HG02763 (cell line): ENCODE measurements at regions not wholly inside any gene's neighbourhood (a gene's known extent, or its start where the extent isn't known, plus 50 kb on each side); places are given as distances from the start of the nearest gene placed in this dataset.

ENCODE experiments used
- ATAC-seq: cut with Tn5 transposase; IDR thresholded peaks from one replicate; pipeline ENCODE4 v1.9.1; 2021; ENCODE audit warnings: mild to moderate bottlenecking, moderate library complexity; ENCODE audit not compliant: unreplicated experiment

DNA sequence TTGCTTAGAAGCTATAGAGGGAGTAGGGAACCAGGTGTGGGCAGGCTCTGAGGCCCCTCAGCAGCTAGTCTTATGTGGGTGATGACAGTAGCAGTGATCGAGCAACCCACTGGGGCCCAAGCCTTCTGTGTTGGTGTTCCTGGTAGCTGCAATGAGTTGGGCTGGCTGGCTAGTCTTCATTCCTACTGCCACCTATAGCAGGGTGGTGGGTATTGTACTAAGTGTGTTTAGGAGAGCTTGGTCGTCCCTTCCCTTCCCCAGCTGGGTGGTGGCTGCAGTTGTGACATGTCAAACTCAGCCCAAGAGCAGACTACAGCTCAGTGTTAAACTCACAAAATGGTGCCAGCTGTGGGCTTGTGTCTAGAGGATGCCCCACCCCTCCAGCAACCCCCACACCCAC is 486.1 kb upstream of the UBE2E3 start:
- ATAC-seq, result no peak

DNA sequence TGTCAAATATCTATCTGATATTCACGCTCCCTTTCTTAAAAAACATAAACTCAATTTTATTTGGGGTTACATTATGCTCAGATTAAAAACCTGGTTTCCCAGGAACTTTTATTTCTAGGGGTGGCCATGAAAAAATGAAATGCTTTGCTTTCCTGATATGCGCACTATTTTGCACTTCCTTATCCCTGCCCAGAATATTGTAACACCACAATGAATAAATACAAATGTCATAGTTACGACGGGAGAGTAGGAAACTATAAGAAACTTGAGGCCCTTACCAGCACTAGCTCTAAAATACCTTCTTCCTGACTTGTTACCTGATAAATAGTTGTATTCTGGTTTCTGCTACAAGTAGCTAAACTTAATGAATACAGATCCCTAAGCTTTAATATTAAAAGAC is 475.6 kb upstream of the CWC22 start:
- no peak for ATAC-seq

DNA sequence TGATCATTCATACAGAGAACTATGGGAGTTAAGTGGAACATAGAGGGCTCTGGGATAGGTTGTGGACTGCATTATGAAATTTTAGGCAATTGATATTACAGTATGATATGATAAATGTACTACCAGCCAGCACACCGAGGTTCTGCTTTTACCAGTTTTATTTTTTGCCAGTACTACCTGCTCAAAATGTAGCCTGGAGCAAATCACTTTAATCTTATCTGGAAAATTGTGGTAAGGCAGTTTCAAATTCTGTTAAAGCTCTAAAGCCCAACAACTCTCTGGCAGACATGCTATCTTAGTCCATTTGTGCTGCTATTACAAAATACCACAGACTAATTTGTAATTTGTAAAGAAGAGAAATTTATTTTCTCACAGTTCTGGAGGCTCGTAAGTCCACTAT is 474.9 kb upstream of the CWC22 start:
- ATAC-seq, result no peak

DNA sequence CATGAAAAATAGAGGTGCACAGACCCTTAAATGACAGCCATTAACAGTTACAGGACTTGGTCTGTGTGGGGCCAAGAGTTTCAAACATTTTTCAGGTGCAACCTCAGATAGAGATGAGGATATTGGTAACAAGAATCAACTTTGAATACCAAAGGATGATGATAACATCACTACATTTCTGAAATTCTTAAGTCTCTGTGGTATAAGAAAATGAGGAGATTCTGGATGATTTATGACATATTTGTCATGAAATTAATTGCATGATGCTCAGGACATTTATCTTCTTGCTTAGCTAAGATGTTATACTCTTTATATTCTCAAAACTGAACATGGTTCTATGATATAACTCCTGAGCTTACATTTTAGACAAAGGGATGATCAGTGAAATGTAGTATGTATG is 471.8 kb upstream of the CWC22 start:
- ATAC-seq, result no peak

DNA sequence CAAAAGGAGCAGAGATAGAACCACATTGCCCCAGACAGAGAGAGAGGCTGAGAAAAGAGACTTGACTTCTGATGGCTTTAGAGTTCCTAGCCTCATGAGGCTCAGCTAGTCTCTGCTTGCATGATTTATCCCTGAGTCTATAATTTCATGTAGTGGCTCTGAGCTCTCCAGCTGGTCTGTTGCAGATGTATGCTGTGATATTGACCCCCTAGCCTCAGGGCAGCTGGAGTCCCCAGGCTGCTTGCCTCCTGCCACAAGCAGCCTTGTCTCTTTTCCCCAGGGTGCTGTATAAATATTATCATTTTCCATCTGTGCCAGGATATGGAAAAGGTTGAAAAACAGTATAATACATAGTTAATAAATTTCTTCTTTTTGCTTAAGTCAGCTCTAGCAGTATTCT is 467.6 kb upstream of the CWC22 start:
- no peak for ATAC-seq

DNA sequence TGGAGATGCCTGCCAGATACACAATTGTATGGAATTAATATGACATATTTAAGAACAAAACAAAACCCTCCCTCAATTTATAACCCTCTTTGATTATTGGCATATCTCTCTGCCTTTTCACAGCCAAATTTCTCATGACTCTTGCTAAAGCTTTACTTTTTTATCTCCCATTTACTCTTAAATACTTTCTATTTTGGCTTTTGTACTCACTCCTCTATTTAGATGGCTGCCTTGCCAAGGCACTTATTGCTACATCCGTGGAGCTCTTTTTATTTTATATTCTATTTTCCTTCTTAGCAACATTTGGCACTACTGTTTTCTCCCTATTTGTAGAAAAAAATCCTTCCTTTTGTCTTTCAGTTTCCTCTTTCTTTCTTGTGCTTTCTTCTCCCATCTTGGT is 466.4 kb upstream of the CWC22 start:
- ATAC-seq, result no peak

DNA sequence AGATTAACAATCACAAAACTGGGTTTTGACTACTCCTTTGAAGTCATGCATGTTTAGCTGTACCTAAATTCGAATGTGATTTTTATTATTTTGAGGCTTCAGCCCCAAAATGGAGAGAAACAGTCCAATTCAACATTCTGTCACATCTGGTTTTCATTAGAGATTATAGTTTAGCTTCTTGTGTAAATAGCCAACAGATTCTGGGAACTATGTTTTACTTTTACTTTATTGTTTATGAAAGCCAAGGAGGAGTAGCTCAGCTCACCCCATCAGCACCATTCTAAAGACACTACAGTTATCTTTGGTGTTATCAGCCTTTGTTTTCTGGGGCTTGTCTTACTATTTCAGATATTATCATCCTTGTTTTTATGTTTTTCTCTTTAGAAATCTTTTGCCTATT is 465.0 kb upstream of the CWC22 start:
- no peak for ATAC-seq

DNA sequence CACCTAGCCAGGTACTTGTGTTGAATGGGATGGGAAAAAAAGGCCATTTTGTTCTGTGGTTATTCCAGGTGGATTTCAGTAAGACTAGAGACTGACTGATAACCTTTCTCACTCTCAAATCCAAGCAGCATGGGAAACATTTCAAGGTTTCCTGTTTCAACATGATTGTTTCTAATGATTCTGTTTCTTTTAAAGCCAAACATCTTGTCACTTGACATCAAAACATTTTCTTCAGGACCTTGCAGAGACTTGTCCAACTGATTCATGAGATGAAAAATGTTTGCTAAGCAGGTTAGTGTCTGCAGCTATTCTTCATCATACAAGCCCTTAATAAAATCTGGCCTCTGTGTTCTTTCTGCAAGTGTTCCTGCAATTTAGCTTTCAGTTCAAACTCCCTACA is 456.5 kb upstream of the CWC22 start:
- no peak for ATAC-seq

DNA sequence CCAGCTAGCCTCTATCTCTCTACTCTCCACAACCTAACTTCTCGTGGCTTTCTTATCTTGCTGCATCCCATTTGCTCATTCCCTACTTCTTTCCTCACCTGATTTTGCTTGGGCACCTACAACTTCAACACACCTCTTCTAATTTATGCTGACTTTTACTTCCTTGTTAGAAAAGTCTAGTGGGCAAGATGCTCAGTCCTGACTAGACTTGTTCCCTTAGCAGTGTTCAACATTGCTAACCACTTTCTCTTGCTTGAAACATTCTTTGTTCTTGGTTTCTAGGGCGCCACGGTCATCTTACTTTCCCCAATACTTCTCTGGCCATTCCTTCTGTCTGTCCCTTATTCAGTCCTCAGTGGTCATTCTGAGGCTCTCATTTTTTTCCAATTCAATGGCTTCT is 454.7 kb upstream of the CWC22 start:
- ATAC-seq, result no peak

DNA sequence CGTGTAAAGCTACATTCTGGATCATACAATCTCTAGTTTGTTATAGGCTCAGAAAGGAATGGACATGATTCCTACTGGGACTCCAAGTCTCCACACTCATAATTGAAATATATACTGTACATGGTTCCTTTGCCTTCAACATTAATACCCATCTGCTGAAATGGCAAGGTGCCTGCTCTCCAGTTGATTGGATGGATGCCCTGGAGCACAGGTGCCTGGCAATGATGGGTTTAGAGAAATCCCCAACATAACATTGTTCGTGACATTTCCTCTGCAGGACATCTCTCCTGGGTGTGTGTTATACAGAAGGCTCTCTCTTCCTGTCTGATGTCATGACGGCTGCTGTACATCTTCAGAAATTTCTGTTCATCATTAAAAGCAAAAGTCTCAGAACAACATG is 449.7 kb upstream of the CWC22 start:
- no peak for ATAC-seq

DNA sequence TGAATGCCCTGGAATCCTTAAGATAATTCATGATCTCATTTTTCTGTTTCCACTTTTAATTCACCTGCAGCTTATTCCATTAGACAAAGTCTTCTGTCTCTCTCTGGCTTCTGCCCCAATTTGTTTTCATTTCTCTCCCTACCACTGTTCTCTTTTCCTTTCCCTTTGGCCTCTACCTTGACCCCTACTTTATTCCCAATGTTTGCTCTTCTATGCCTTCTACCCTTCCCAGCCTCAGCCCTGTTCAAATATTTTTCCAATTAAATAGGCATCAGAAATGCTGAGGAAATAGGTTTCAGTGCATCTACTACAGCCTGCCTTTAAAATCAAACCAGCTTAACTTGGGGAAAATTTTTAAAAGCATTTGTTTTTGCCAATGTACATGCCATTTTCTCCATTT is 443.7 kb upstream of the CWC22 start:
- no peak for ATAC-seq

DNA sequence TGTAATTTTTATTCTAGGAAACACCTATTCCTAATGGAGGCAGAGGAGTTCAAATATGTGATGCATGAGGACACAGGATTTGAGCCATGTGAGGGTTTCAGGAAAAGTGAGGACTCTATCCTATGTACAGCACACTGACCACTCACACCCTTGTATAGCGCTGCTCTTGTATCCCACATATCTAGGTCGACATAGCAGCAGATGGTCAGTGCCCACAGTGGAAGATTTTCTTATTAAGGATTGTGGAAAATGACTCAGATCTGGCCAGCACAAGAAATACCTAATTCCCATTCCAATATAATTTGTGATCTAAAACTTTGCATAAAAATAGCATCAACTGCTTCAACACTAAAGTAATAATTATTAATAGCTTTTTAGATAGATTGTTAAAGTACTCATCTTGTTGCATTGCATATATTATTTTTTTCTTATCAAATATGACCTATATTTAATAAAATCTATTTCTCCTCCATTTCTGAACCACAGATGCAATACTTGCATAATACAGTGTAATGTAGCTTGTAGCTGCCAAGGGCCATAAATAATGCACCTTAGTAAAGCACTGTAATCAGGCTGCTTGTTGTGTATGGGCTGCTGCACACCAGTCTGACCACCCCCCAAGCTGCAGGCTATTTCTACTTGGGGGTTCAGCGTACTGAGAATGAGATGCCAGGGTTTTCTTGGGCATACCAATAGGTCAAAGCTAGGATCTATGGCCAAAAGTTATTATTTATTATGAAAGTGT is 442.2 kb upstream of the CWC22 start:
- ATAC-seq, result no peak

DNA sequence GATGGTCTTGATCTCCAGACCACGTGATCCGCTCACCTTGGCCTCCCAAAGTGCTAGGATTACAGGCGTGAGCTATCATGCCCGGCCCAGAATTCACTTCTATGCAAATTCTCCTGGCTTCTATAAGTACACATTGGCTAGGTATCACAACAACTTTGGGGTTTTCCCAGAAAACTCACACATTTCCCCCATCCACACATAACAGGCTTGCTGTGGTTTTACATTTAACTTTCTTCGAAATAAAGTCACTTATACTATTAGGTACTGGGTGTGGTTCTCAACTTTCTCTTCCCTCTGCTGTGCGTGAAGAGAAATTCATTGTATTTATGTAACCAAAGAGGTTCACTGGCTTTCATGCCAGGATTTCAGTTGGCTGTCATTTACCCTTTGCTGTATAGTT is 439.4 kb upstream of the CWC22 start:
- ATAC-seq, result no peak

DNA sequence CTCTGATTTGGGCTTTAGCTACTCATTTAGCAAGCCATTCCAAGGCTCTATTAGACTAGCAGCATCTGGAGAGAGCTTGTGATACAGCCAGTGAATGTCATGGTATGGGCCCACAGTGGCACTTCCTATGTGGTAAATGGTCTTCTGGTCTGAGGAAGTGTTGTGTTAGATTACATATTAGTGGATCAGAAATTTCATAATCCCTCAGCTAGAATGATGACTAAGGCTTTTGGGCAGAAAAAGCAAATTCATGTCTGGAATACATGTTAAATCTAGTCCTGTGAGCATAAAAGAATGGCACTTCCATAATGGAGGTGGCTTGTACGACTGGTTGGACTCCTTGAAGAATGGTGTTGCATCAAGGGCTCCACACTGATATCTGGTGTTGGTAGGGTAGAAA is 436.8 kb upstream of the CWC22 start:
- no peak for ATAC-seq

DNA sequence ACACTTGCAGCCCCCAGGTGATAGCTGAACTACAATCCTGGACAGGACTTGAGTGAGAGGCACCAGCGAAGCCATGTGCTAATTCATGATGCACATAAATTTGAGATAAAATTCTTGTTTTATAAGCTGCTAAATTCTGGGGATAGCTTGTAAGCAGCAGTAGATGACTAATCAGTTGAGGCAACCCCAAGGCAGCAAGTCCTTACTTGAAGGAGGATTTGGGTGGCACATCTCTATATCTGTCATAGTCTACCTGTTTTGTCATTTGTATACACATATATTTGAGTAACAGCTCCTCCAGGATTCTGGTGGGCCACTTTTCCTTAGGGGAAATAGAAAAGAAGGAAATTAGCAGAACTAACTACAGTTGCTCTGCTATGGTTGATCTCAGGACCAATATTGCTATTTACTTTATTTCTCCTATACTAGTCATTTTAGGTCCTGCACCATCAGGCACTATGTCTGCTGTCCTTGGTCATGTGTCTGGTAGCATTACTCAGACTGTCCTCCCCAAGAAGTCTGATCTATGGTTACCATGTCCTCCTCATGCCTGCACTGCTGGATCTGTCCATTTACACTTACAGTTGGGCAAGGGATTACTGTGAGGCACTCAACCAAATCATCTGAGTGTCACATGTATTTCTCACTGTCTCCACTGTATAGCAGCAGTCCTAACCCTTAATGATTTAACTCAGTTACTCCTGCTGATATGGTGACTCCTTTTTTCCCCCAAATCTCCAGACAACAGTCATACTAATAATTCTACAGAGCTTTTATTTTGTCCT is 436.0 kb upstream of the CWC22 start:
- no peak for ATAC-seq

DNA sequence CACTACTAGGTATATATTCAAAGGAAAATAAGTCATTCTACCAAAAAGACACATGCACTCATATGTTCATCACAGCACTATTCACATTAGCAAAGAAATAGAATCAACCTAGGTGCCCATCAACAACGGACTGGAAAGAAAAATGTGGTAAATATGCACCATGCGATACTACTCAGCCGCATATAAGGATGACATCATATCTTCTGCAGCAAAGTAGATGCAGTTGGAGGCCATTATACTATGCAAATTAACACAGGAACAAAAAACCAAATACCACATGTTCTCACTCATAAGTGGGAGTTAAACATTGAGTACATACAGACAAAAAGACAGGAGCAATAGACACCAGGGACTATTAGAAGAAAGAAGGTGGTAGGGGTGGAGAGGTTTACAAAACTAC is 412.1 kb upstream of the CWC22 start:
- ATAC-seq, result no peak

DNA sequence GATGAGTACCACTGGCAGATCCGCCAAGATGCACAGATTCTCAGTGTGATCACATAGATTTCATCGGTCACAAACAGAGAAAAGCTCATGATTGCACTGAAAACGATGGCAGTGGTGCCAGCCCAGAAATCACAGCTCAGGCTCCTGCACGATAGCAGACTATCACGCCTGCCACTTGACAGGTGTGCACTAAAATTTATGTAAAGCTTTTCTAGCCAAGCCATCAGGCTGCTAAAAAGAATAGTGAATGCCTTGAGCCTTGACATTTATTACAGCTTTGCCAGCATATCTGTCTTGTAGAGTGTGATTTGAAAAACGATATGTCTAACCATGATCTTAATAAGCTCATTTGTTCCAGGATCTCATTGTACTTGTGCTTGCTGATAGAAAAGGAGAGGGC is 409.5 kb upstream of the CWC22 start:
- no peak for ATAC-seq

DNA sequence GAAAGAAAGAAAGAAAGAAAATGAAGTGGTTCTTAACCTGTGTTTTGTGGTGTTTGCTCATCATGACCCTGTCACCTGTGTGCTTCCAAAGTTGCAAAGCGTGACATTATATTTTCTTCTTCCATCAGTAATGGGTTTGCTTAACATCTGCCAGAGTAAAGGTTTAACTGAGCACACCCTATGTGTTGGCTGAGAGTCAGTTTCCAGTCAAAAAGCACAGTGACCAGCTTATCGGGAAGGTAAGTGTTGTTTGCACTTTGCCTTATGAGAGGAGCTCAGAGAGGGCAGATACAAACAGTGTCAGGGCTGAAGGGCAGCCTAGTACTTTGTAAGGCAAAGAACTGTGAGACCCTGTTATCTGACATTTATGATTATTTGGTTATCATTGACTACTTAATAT is 406.2 kb upstream of the CWC22 start:
- no peak for ATAC-seq

DNA sequence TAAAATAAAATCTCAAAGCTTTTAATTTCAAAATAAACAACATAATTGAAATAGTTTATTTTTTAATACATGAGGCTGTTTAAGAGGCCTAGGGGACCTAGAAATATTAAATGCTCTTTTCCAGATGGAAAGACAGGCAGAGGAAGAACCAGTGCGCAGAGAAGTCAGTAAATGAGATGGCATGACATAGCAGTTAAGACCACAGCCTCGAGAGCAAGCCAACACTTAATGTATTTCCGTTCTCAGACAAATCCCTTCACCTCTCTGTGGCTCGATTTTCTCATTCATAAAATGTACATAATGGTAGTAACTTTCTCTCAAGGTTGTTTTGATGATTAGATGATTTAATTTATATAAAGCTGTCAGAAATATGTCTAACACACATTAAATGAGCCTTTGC is 405.1 kb upstream of the CWC22 start:
- ATAC-seq, result no peak

DNA sequence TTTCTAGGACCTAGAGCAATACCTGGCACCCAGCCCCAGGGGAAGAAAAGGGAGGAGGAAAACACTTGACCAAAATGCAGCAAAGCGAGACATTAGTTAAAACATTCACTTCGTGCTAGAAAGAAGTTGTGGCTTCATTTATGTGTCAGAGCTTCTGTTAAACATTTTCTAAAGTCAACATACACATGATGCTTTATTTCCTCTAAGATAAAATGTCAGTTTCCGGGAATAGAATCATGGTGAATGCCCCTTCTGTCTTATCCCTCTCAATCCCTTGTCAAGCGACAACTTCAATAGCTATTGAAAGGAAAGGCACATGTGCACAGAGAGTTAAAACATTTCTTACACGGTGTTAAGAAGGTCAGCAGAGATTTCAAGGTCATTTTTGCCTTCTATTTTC is 404.6 kb upstream of the CWC22 start:
- peak; percentile 60 for ATAC-seq

DNA sequence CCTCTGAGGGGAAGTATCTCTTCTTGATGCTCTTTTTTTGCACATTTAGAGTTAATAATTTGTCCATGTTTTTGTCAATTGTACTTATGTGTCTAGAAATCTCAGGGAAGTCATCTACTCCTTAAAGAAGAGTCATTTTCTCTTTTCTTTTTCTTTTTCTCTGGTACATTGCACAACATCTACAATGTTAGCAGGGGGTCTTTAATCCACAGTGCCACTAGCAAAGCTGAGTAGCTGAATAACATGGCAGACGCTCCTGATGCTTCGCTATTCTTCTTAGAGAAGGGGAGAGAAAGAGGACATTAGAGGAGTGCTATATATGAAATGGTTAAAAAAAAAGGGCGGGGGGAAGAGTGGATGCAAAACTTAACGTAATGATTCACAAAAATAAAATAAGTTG is 399.6 kb upstream of the CWC22 start:
- no peak for ATAC-seq

DNA sequence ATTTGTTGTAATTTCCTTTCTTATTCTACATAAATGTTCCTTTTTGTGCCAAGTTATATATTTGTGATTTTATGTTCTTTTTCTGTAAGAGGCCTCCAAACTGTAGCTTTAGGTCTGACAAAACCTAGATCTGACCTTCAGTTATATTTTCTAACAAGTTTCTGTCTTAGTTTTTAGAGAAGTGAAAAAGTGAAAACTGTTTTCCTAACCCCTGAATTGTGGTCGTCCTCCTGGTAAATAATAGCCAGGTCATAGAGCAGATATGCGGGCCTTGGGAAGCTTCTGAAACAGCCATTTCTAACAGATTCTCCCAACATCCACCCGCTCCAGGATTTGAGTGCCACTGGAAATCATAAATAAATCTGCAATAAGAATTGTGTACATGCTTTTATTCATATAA is 398.4 kb upstream of the CWC22 start:
- no peak for ATAC-seq

DNA sequence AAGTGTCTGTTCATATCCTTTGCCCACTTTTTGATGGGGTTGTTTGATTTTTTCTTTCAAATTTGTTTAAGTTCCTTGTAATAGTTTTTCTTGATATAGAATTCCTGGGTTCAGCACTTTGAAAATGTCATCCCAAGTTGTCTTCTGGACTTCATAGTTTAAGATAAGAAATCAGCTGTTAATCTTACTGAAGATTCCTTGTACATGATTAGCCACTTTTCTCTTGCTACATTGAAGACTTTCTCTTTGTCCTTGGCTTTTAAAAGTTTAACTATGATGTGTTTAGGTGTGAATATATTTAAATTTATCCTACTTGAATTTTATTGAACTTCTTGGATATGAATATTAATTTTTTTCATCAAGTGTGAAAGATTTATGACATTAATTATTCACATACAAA is 387.2 kb upstream of the CWC22 start:
- ATAC-seq, result no peak
